ENCODE measurements at regions not wholly inside any gene's neighbourhood (a gene's known extent, or its start where the extent isn't known, plus 50 kb on each side); places are given as distances from the start of the nearest gene placed in this dataset.
A peak's percentile ranks its signal among the peaks of the same experiment; 100 is the strongest.
"Not testable (repeated sequence)": the region's sequence is repeated elsewhere in the genome, so short reads cannot be mapped to it uniquely, and the experiment has no call there.

DNA sequence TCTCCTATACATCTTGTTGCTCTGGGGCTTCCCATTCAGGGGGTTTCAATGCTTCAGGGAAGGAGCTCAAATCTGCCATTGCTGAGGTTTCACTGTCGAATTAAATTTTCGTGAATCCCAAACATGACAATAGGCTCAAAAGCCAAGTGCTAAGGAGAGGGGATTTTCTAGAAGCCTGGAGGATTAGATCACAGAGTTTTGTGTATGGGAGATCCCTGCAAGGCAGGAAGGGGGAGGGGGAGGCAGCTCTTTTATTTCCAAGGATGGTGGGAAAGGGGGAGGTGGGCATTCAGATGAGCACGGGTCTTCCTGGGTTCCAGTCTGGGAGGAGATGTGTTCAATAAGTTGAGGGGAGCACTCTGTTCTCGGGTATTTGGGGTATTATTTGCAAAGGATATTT lies 69.9 kb upstream of the DLG1 start:
- DNase-seq (ENCODE audit: low spot score), result peak; percentile 30

GRCh38 chr3:197367081-197367780 lies 68.8 kb upstream of the DLG1 start:
- peak; percentile 19 for DNase-seq (ENCODE audit: low spot score)

- DNase-seq (ENCODE audit: low spot score), result peak; percentile 5
Measured at GRCh38 chr3:197366301-197367044, 68.1 kb upstream of the DLG1 start.

DNA sequence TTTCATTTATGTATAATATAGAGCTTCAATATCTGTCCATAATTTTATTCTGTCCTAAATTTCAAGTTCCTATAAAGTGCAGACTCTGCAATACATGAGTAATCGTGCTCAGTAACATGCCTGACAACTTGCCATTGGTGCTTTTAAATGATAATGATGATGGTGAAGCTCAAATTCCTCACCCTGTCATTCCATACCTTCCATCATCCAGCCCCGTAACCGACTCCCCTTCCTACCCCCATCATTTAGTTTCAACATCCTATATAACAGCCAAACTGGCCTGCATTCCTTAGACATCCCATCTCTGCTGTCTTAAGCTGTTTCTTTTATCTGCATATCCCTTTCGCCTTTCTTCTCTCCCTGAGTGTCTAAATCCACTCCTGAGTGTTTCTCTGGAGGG lies 67.2 kb upstream of the DLG1 start:
- DNase-seq (ENCODE audit: low spot score), result peak; percentile 14

- DNase-seq (ENCODE audit: low spot score), result peak; percentile 4
Measured at GRCh38 chr3:197364410-197365071, 66.1 kb upstream of the DLG1 start.

GRCh38 chr3:197363553-197364409 lies 65.4 kb upstream of the DLG1 start:
- peak; percentile 27 for DNase-seq (ENCODE audit: low spot score)

DNA sequence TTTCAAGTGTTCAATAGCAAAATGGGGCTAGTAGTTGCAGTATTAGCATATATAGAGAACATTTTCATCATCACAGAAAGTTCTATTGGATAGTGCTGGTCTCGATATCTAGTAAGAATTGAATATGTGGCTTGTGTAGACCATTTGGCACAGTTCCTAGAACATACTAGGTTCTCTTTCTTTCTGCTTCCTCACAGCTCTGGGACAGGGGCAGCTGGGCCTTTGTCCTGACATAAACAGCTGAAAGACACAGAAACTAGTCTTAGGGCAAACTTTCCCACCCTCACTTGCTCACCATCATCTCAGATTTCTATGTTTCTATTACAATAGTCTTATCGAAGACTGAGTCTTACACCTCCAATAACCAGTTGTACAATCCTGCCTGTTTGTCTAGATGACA lies 63.7 kb upstream of the DLG1 start:
- DNase-seq (ENCODE audit: low spot score), result no peak

DNA sequence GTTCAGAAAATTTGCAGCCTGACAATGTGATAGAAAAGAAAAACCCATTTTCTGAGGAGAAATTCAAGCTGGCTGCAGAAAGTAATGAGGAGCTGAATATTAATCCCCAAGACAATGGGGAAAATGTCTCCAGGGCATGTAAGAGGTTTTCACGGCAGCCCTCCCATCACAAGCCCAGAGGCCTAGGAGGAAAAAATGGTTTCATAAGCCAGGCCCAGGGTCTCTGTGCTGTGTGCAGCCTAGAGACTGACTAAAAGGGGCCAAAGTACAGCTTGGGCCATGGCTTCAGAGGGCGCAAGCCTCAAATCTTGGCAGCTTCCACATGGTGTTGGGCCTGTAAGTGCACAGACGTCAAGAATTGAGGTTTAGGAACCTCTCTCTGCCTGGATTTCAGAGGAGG lies 61.7 kb upstream of the DLG1 start:
- DNase-seq (ENCODE audit: low spot score), result not testable (repeated sequence)

- DNase-seq (ENCODE audit: low spot score), result not testable (repeated sequence)
Measured at GRCh38 chr3:197359476-197359875, 61.1 kb upstream of the DLG1 start.

DNA sequence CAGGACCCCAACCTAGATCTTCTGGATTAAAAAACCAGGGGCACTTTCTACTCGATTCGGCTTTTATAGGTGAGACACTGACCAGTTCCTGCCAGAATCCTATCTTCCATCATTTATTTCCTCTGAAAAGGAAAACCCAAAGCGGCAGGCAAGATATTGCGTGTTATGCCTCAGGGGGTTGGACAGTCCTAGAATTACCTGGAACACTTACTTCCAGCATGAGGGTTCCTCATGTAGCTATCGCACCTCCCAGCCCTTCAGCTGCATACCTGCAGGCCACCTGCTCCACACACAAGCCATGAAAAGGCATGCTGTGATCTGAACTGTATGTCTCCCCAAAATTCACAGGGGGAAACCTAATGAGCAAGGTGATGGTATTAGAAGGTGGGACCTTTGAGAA lies 58.3 kb upstream of the DLG1 start:
- no peak for DNase-seq (ENCODE audit: low spot score)

DNA sequence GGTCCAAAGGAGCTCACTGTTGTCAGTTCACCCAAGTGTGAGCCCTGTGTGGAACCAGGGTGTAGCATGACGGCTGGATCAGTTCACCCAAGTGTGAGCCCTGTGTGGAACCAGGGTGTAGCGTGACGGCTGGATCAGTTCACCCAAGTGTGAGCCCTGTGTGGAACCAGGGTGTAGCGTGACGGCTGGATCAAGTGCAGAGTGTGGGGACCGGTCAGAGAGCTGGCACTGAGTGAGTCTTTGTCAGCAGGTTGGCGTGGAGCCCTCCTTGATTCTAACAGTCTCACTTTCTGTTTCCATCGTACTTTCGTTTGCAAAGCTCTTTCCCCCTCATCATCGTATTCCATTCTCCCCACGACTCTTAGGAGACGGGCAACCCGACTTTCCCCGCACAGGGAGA lies 57.9 kb upstream of the DLG1 start:
- no peak for DNase-seq (ENCODE audit: low spot score)

DNA sequence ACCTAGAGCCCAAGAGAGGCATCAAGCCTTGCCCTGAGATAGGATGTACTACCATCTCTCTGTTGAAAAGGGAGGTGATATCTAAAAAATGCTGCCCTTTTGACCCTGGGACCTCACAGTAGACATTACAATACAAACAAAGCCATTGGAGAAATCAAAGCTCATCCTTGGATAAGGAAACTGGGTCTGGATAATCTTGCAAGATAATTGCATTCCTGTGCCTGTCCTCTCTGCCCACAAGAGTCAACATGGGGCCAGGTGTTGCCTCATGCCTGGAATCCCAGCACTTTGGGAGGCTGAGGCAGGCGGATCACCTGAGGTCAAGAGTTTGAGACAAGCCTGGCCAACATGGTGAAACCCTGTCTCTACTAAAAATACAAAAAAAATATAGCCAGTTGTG lies 57.3 kb upstream of the DLG1 start:
- no peak for DNase-seq (ENCODE audit: low spot score)

GRCh38 chr3:197354568-197355001 lies 56.2 kb upstream of the DLG1 start:
- DNase-seq (ENCODE audit: low spot score), result no peak

DNA sequence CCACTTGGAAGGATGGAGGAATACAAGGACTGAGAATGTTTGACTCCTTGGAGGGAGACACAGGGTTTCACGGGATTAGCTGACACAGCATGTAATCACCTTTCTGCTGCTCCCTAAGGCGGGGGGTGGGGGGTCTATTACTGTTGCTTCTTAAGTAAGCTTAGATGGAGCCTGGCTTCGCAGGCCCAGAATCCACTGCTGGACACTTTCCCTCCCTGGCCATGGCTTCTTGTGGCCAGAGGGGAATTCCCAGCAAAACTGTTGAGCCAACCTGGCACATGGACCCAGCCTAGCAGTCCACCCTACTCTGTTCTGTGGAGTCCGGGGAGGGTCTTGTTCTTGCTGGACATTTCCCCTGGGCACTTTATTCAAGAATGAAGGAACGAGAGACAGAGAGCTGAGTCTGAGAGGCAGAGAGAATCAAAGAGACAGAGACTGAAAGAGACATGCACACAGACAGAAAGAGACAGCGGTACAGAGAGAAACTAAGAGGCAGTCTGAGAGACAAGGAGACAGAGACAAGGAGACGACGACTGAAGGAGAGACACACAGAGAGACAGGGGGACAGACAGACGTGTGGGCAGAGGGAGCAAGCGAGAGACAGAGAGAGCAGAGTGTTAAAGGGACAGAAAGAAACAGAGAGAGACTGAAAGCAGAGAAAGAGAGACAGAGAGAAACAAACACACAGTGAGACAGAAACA lies 55.6 kb upstream of the DLG1 start:
- DNase-seq (ENCODE audit: low spot score), result no peak

DNA sequence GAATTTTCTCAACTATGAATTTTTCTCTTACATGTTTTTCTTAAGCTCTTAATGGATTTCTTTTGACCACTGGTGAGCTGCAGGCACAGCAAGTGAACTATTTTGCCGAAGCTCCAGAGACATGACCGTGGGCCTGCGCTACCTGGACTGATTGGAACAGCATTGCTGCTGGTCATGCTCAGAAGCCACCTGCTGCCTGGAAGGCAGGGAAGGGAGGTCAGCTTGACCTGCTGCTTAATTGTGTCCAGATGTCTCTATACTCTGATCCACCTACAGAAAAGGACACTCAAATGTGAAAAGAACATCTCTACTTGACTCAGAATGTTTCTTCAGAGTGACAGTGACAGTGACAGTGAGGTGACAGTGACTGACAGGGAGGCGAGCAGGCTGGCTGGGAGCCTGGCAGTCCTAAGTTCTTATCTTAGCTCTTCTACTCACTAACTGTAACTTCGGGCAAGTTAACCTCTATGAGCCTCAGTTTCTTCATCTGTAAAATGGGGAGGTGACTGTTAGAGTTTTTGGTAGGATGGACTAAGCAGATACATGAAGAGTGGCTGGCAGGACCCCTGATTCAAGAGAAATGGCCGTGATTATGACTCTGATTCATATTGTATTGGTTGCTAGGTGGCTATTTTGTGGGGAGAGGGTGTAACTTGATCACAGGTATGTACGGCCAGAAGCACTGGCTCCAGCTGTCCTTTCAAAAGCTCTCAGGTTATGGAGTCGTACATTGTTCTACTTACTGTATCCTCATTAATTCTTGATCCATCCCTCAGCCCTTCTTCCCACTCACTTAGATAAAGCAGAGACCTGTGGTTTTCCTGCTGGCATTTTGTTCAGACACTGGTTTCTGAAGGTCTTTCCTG lies 54.8 kb upstream of the DLG1 start:
- DNase-seq (ENCODE audit: low spot score), result no peak

- no peak for DNase-seq (ENCODE audit: low spot score)
Measured at GRCh38 chr3:197352382-197352781, 54.0 kb upstream of the DLG1 start.

DNA sequence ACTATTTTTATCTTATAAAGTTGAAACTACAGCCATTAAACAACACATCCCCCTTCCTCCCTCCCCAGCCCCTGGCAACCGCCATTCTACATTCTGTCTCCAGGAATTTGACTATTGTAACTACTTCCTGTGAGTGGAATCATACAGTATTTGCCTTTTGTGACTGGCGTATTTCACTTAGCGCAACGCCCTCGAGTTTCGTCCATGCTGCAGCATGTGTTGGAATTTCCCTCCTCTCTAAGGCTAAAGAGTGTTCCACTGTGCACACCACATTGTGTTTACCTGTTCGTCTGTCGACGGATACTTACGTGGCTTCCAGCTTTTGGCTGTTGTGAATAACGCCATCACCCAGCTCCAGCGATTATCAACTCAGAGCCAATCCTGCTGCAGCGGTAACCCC lies 52.0 kb upstream of the DLG1 start:
- no peak for DNase-seq (ENCODE audit: low spot score)

DNA sequence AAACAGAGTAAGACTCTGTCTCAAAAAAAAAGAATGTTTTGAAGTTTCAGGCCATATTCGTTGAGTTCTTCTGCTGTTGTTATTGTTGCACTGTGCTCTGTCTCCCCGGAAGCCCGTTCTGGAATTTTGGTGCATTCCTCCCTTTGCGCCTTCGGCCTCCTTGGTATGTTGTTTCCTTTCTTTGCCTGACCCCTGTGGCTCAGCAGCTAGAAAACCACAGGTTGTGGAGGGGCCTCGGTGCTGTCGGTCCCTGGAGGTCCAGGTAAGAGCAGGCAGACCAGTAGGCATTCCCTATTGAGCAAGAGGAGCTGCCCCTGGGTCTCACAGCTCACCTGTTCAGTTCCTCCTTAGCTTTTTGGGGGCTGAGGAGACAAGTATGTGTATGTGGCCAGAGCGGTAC lies 51.0 kb upstream of the DLG1 start:
- DNase-seq (ENCODE audit: low spot score), result no peak

Data from iPS-NIHi11 (cell line).